ENCODE measurements at regions not wholly inside any gene's neighbourhood (a gene's known extent, or its start where the extent isn't known, plus 50 kb on each side); places are given as distances from the start of the nearest gene placed in this dataset.

- TF ChIP-seq CEBPB (IDR thresholded peaks at IDR 0.05; ENCODE audit: low read depth, low read length) (no peak), NFE2L2 (IDR thresholded peaks at IDR 0.05; ENCODE audit: low read depth, low read length) (no peak), POLR2A (IDR thresholded peaks at IDR 0.05; ENCODE audit: low read depth, low read length) (no peak), MAZ (IDR thresholded peaks at IDR 0.05; ENCODE audit: borderline replicate concordance, low read depth, low read length) (no peak), RAD21 (IDR thresholded peaks at IDR 0.05; ENCODE audit: low read length) (no peak), FOS (IDR thresholded peaks at IDR 0.05; ENCODE audit: low read depth, low read length) (no peak), CHD1 (IDR thresholded peaks at IDR 0.05; ENCODE audit: low read depth, low read length) (no peak), MXI1 (IDR thresholded peaks at IDR 0.05; ENCODE audit: borderline replicate concordance, low read depth, low read length) (no peak), SMC3 (IDR thresholded peaks at IDR 0.05; ENCODE audit: low read depth, low read length) (no peak), MAFK (IDR thresholded peaks at IDR 0.05; ENCODE audit: low read depth, low read length) (no peak), ELK1 (IDR thresholded peaks at IDR 0.05; ENCODE audit: borderline replicate concordance, low read depth, low read length) (no peak), CTCF (conservative IDR thresholded peaks at IDR 0.05; ENCODE audit: low read depth, low read length) (no peak), BHLHE40 (IDR thresholded peaks at IDR 0.05; ENCODE audit: low read depth, low read length) (no peak), RCOR1 (IDR thresholded peaks at IDR 0.05; ENCODE audit: insufficient replicate concordance, low read length) (no peak), USF2 (IDR thresholded peaks at IDR 0.05; ENCODE audit: low read depth, low read length) (no peak), RFX5 (IDR thresholded peaks at IDR 0.05; ENCODE audit: low read depth, low read length) (no peak)
- no peak overlapping the region for H3K9ac ChIP-seq (ENCODE audit: low read depth, low read length)
- H3K36me3 ChIP-seq (ENCODE audit: control insufficient read depth, insufficient read depth, low read length): no peaks in the 10 kb centered on the region
- no peaks in the 10 kb centered on the region for H3K79me1 ChIP-seq (ENCODE audit: low read depth in 1 of 2, low read length in 2 of 2)
- 0% methylated on average over 1 of the region's 2 CpGs; no CpG with 5 or more reads in 1 of the 2 experiments for WGBS, 2 experiments (ENCODE audit: extremely low coverage in 2 of 2, insufficient read length in 1 of 2)
- no peak overlapping the region for H2BK15ac ChIP-seq (ENCODE audit: low read depth, low read length)
- no peak overlapping the region for H4K91ac ChIP-seq (ENCODE audit: insufficient read depth, low read depth, low read length)
- H2BK5ac ChIP-seq (ENCODE audit: low read depth, low read length, poor library complexity, severe bottlenecking): no peak overlapping the region
- H3K18ac ChIP-seq (ENCODE audit: low read depth, low read length): no peak overlapping the region
- no peaks in the 10 kb centered on the region for H3K9me1 ChIP-seq (ENCODE audit: insufficient read depth, low read length)
- ChIA-PET POLR2A (ENCODE audit: unreplicated experiment) (no interaction called here), CTCF (interaction anchor here (1.0 kb wide), 1 partner anchor 59 kb away, joined by 3 read pairs; no protein-coding TSS in a partner anchor)
- no peak overlapping the region for H3K23ac ChIP-seq (ENCODE audit: low read depth, low read length)
- no peaks in the 10 kb centered on the region for H3K27me3 ChIP-seq (ENCODE audit: control insufficient read depth, insufficient read depth, low read length)
- H4K20me1 ChIP-seq (ENCODE audit: insufficient read depth, low read length): no peaks in the 10 kb centered on the region
- H3K14ac ChIP-seq (replicated peaks; ENCODE audit: low read depth, low read length): no peak overlapping the region
- H3K56ac ChIP-seq (ENCODE audit: extremely low read depth, insufficient read depth, low read length): no peak overlapping the region
- no peak overlapping the region for H2AK5ac ChIP-seq (ENCODE audit: low read depth, low read length)
- no peak overlapping the region for H3K4me3 ChIP-seq (ENCODE audit: insufficient read depth, low read depth, low read length)
- H3K9me3 ChIP-seq (ENCODE audit: control insufficient read depth, insufficient read depth, low read length): no peaks in the 10 kb centered on the region
- H3K4ac ChIP-seq (ENCODE audit: low read depth, low read length): no peak overlapping the region
- no peak overlapping the region for H2AK9ac ChIP-seq (replicated peaks; ENCODE audit: low read depth, low read length, poor library complexity)
- H4K8ac ChIP-seq (ENCODE audit: low read depth in 2 of 2, low read length in 2 of 2): no peak overlapping the region
- no peak overlapping the region for H3K4me2 ChIP-seq (ENCODE audit: low read depth, low read length)
- H2BK120ac ChIP-seq (ENCODE audit: low read depth, low read length): no peak overlapping the region
- intact Hi-C loops (cut with micrococcal nuclease): no loop called here
- BruUV-seq (replicated peaks): no TSS peak
- dilution Hi-C loops (cut with HindIII; ENCODE audit: low sequenced_read_pairs, unreplicated experiment): no loop called here
- H4K5ac ChIP-seq (ENCODE audit: low read depth, low read length): no peak overlapping the region
- no peaks in the 10 kb centered on the region for H3K4me1 ChIP-seq (ENCODE audit: control insufficient read depth, insufficient read depth, low read length)
- in situ Hi-C loops (cut with MboI; ENCODE audit: low sequenced_read_pairs): no loop called here
- no peak overlapping the region for H2BK20ac ChIP-seq (ENCODE audit: low read depth, low read length)
- DNase-seq (no peak), ATAC-seq (ENCODE audit: low read depth) (no peak)
- H3K27ac ChIP-seq (ENCODE audit: insufficient read depth, low read length): no peak overlapping the region
- H2AFZ ChIP-seq (replicated peaks; ENCODE audit: low read length, poor library complexity): no peak overlapping the region
These were observed 87.3 kb upstream of the CCNG1 start for GRCh38 chr5:163350083-163350482.

All from IMR-90 (cell line).